Spleen (tissue), 7 donors: ENCODE measurements at regions not wholly inside any gene's neighbourhood (a gene's known extent, or its start where the extent isn't known, plus 50 kb on each side); places are given as distances from the start of the nearest gene placed in this dataset.

ENCODE experiments used
- CTCF ChIP-seq, 11 experiments: fragments of 200-600 bp in 7 of 11; fragments of 450-650 bp in 4 of 11; sonication (generic) in 4 of 11; IDR thresholded peaks in 8 of 11; conservative IDR thresholded peaks in 3 of 11; 1 replicate in 7 of 11; 2 replicates in 4 of 11; pipeline versions ENCODE4 v1.4.0 to v1.8.0; 2016 to 2021; ENCODE audit warnings: antibody characterized with exemption in 11 of 11, inconsistent platforms in 4 of 11, mild to moderate bottlenecking in 1 of 11
- POLR2A ChIP-seq, 3 donors: fragments of 450-650 bp; IDR thresholded peaks; one replicate each; pipeline ENCODE4 v1.5.1; 2017; ENCODE audit warnings: antibody characterized with exemption in 3 of 3, mild to moderate bottlenecking in 1 of 3
- POLR2AphosphoS5 ChIP-seq, 3 donors: sonication (generic); formaldehyde crosslinking; IDR thresholded peaks; one replicate each; pipeline ENCODE4 v1.5.1; 2017; ENCODE audit warnings: antibody characterized with exemption in 3 of 3
- donor health status: DM: no; HTN: no; CAD: no; lungs with moderate emphysema.
- donor health status: DM: no; HTN: no; CAD: no.
- donor health status: DM: no; HTN: no; CAD: no.

GRCh38 chr10:56856569-56856968, 495.5 kb upstream of the ZWINT start:
- no peak for TF ChIP-seq CTCF (IDR thresholded peaks at IDR 0.05 in 8 of 11, conservative IDR thresholded peaks at IDR 0.05 in 3 of 11)
- TF ChIP-seq POLR2A (IDR thresholded peaks at IDR 0.05) = no peak
- no peak for TF ChIP-seq POLR2AphosphoS5 (IDR thresholded peaks at IDR 0.05)
